CD14-positive monocyte (primary cell): ENCODE measurements at regions not wholly inside any gene's neighbourhood (a gene's known extent, or its start where the extent isn't known, plus 50 kb on each side); places are given as distances from the start of the nearest gene placed in this dataset.

ENCODE experiments used
- DNase-seq, 3 donors: peaks; one replicate each; pipeline ENCODE4 v3.0.0-alpha.2; 2011 to 2022
- H2AFZ ChIP-seq: 2 replicates; pipeline ENCODE4 v1.6.0; 2012; ENCODE audit warnings: mild to moderate bottlenecking, low read depth, low read length, inconsistent platforms; ENCODE audit not compliant: insufficient read depth, poor library complexity, severe bottlenecking
- H3K27ac ChIP-seq, 2 donors: 1 replicate in 1 of 2; 2 replicates in 1 of 2; pipeline ENCODE4 v1.5.1; 2012 to 2013; ENCODE audit warnings: low read length in 2 of 2, control low read depth in 1 of 2, inconsistent platforms in 1 of 2, low read depth in 1 of 2, mild to moderate bottlenecking in 1 of 2
- H3K27me3 ChIP-seq, 2 donors: one replicate each; pipeline versions ENCODE4 v1.6.0 to v1.6.1; 2011 to 2013; ENCODE audit warnings: low read length in 2 of 2; ENCODE audit not compliant: control insufficient read depth in 2 of 2, insufficient read depth in 2 of 2
- H3K36me3 ChIP-seq, 2 donors: replicated peaks in 1 of 2; 1 replicate in 1 of 2; 2 replicates in 1 of 2; pipeline versions ENCODE4 v1.5.1 to v1.6.1; 2012 to 2013; ENCODE audit warnings: low read length in 2 of 2, control low read depth in 1 of 2, inconsistent platforms in 1 of 2, mild to moderate bottlenecking in 1 of 2; ENCODE audit not compliant: insufficient read depth in 2 of 2, control insufficient read depth in 1 of 2
- H3K4me1 ChIP-seq, 2 donors: 1 replicate in 1 of 2; 2 replicates in 1 of 2; pipeline versions ENCODE4 v1.5.1 to v1.6.1; 2012 to 2013; ENCODE audit warnings: low read length in 2 of 2, control low read depth in 1 of 2, inconsistent platforms in 1 of 2, mild to moderate bottlenecking in 1 of 2, moderate library complexity in 1 of 2; ENCODE audit not compliant: insufficient read depth in 2 of 2, control insufficient read depth in 1 of 2
- H3K4me2 ChIP-seq: replicated peaks from 2 replicates; pipeline ENCODE3; 2012; ENCODE audit warnings: low read length, moderate library complexity, mild to moderate bottlenecking; ENCODE audit not compliant: poor library complexity, severe bottlenecking; ENCODE audit errors: extremely low read depth
- H3K4me3 ChIP-seq, 3 experiments: fragments of 200-600 bp in 1 of 3; sonication (generic) in 1 of 3; replicated peaks in 1 of 3; 1 replicate in 2 of 3; 2 replicates in 1 of 3; pipeline ENCODE4 v1.5.1; 2011 to 2013; ENCODE audit warnings: low read length in 3 of 3, mild to moderate bottlenecking in 3 of 3, control low read depth in 2 of 3, low read depth in 2 of 3, inconsistent platforms in 1 of 3, moderate library complexity in 1 of 3
- H3K79me2 ChIP-seq: 2 replicates; pipeline ENCODE4 v1.6.0; 2012; ENCODE audit warnings: mild to moderate bottlenecking, control low read depth, inconsistent platforms, low read length, moderate library complexity; ENCODE audit not compliant: insufficient read depth
- H3K9ac ChIP-seq: 2 replicates; pipeline ENCODE4 v1.6.0; 2017; ENCODE audit warnings: low read length, mild to moderate bottlenecking; ENCODE audit not compliant: insufficient read depth, poor library complexity, severe bottlenecking
- H3K9me3 ChIP-seq, 2 donors: replicated peaks in 1 of 2; 1 replicate in 1 of 2; 2 replicates in 1 of 2; pipeline versions ENCODE4 v1.5.1 to v1.6.1; 2012 to 2013; ENCODE audit warnings: low read length in 2 of 2, control low read depth in 1 of 2; ENCODE audit not compliant: control insufficient read depth in 1 of 2, insufficient read depth in 1 of 2
- H4K20me1 ChIP-seq: 2 replicates; pipeline ENCODE4 v1.6.0; 2012; ENCODE audit warnings: mild to moderate bottlenecking, low read length, control low read depth, moderate library complexity; ENCODE audit not compliant: insufficient read depth
- H3K27ac Mint-ChIP-seq, 7 donors: one replicate each; pipeline ENCODE4 v1.8.0; 2020; ENCODE audit warnings: mild to moderate bottlenecking in 7 of 7, mixed read lengths in 7 of 7, moderate library complexity in 6 of 7, inconsistent platforms in 2 of 7
- H3K27me3 Mint-ChIP-seq, 3 donors: one replicate each; pipeline ENCODE4 v1.8.0; 2021 to 2022; ENCODE audit warnings: low read depth in 3 of 3, mild to moderate bottlenecking in 3 of 3, mixed read lengths in 3 of 3, moderate library complexity in 3 of 3, inconsistent platforms in 1 of 3
- H3K36me3 Mint-ChIP-seq, 2 donors: one replicate each; pipeline ENCODE4 v1.8.0; 2020; ENCODE audit warnings: mixed read lengths in 2 of 2, inconsistent platforms in 1 of 2, mild to moderate bottlenecking in 1 of 2
- H3K4me1 Mint-ChIP-seq: one replicate; pipeline ENCODE4 v1.8.0; 2020; ENCODE audit warnings: mild to moderate bottlenecking, mixed read lengths
- H3K4me3 Mint-ChIP-seq, 2 donors: one replicate each; pipeline ENCODE4 v1.8.0; 2020; ENCODE audit warnings: mild to moderate bottlenecking in 2 of 2, mixed read lengths in 2 of 2, moderate library complexity in 1 of 2
- H3K9me3 Mint-ChIP-seq, 7 donors: one replicate each; pipeline ENCODE4 v1.8.0; 2020 to 2022; ENCODE audit warnings: mixed read lengths in 7 of 7, mild to moderate bottlenecking in 6 of 7, moderate library complexity in 6 of 7, inconsistent platforms in 2 of 7
- WGBS: methylation state at CpG from one replicate; pipeline ENCODE4 v1.1.5; 2013; ENCODE audit warnings: missing lambda C conversion rate; ENCODE audit not compliant: insufficient coverage; 5-methylcytosine and 5-hydroxymethylcytosine counted together
- intact Hi-C, 2 donors: fragments of 100-400 bp; cut with micrococcal nuclease; formaldehyde crosslinking; loops; one replicate each; pipeline versions ENCODE4 v1.15.0 to v1.15.1; 2023
- TF ChIP-seq, protein P1 (sequence below): fragments of 200-600 bp; IDR thresholded peaks from one replicate; pipeline ENCODE4 v1.8.0; 2022; ENCODE audit warnings: antibody characterized with exemption, mild to moderate bottlenecking

DNA sequence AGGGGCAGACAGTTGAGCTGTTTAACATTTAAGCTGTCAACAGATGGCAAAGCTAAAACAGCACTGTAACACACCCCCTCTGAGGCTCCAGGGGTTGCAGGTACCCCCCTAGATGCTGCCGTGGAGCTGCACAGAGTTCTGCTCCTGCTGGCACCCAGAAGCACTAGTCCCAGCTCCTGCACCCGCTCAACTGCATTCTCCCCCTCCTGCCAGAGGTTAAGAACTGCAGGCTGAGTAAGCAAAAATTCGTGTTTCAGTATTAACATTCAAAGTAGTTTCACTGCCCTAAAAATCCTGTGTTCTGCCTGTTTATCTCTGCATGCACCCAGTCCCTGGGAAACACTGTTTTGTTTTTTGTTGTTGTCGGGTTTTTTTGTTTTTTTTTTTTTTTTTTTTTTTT is 790.8 kb upstream of the KCND2 start:
- H3K27ac ChIP-seq, result no peak overlapping the region
- H3K27me3 ChIP-seq, result no peaks in the 10 kb centered on the region
- Mint-ChIP-seq H3K36me3 (no peaks in the 10 kb centered on the region), H3K27me3 (peaks cover 0 to 1% (median 0%) of the 10 kb centered on the region in 3 donors), H3K9me3 (peaks cover 0 to 4% (median 2%) of the 10 kb centered on the region in 7 donors), H3K4me1 (no peaks in the 10 kb centered on the region), H3K27ac (no peak overlapping the region), H3K4me3 (no peak overlapping the region)
- H3K9me3 ChIP-seq, result no peaks in the 10 kb centered on the region
- intact Hi-C loops, result no loop called here
- H3K9ac ChIP-seq, result no peak overlapping the region
- H3K4me3 ChIP-seq, result no peak overlapping the region
- no peaks in the 10 kb centered on the region for H3K4me1 ChIP-seq
- H3K4me2 ChIP-seq, result no peak overlapping the region
- no peaks in the 10 kb centered on the region for H3K79me2 ChIP-seq
- TF ChIP-seq, protein P1, sequence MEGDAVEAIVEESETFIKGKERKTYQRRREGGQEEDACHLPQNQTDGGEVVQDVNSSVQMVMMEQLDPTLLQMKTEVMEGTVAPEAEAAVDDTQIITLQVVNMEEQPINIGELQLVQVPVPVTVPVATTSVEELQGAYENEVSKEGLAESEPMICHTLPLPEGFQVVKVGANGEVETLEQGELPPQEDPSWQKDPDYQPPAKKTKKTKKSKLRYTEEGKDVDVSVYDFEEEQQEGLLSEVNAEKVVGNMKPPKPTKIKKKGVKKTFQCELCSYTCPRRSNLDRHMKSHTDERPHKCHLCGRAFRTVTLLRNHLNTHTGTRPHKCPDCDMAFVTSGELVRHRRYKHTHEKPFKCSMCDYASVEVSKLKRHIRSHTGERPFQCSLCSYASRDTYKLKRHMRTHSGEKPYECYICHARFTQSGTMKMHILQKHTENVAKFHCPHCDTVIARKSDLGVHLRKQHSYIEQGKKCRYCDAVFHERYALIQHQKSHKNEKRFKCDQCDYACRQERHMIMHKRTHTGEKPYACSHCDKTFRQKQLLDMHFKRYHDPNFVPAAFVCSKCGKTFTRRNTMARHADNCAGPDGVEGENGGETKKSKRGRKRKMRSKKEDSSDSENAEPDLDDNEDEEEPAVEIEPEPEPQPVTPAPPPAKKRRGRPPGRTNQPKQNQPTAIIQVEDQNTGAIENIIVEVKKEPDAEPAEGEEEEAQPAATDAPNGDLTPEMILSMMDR, result no peak
- no peak for DNase-seq
- no peak overlapping the region for H2AFZ ChIP-seq
- 45% methylated on average over 2 of the region's 4 CpGs for WGBS
- H3K36me3 ChIP-seq, result no peaks in the 10 kb centered on the region
- no peaks in the 10 kb centered on the region for H4K20me1 ChIP-seq

DNA sequence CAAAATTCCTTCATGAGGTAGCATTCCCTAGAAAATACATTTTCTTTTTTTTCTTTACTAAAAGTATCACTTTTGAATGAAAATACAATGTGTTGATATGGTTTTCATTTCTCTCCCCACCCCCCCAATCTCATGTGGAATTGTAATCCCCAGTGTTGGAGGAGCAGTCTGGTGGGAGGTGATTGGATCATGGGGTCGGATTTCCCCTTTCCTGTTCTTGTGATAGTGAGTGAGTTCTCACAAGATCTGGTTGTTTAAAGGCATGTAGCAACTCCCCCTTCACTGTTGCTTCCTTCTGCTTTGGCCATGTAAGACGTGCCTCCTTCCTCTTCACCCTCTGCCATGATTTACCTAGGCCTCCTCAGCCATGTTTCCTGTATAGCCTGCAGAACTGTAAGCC is 790.3 kb upstream of the KCND2 start:
- TF ChIP-seq, protein P1, result no peak
- no peaks in the 10 kb centered on the region for H3K36me3 ChIP-seq
- H3K79me2 ChIP-seq, result no peaks in the 10 kb centered on the region
- Mint-ChIP-seq H3K4me1 (no peaks in the 10 kb centered on the region), H3K9me3 (peaks cover 0 to 4% (median 2%) of the 10 kb centered on the region in 7 donors), H3K27me3 (peaks cover 0 to 1% (median 0%) of the 10 kb centered on the region in 3 donors), H3K36me3 (no peaks in the 10 kb centered on the region), H3K4me3 (no peak overlapping the region), H3K27ac (no peak overlapping the region)
- no peak for DNase-seq
- no peaks in the 10 kb centered on the region for H3K4me1 ChIP-seq
- H3K9me3 ChIP-seq, result no peaks in the 10 kb centered on the region
- no peak overlapping the region for H3K9ac ChIP-seq
- no peak overlapping the region for H3K4me2 ChIP-seq
- H4K20me1 ChIP-seq, result no peaks in the 10 kb centered on the region
- H3K27me3 ChIP-seq, result no peaks in the 10 kb centered on the region
- H3K4me3 ChIP-seq, result no peak overlapping the region
- intact Hi-C loops, result no loop called here
- no peak overlapping the region for H2AFZ ChIP-seq
- no peak overlapping the region for H3K27ac ChIP-seq
- no CpG with 5 or more reads among the region's 2 CpGs for WGBS
